Body of pancreas (tissue), 4 donors: ENCODE measurements at regions not wholly inside any gene's neighbourhood (a gene's known extent, or its start where the extent isn't known, plus 50 kb on each side); places are given as distances from the start of the nearest gene placed in this dataset.

Source experiments
- ATAC-seq: fragments of 150-250 bp; one replicate; pipeline ENCODE4 v1.9.1; 2016
- DNase-seq, 4 donors: peaks; one replicate each; pipeline ENCODE4 v3.0.0-alpha.2; 2019
- H3K27ac ChIP-seq, 4 donors: fragments of 200-600 bp; sonication (generic); 1 replicate in 3 of 4; 2 replicates in 1 of 4; pipeline versions ENCODE4 v1.5.1 to v1.6.1; 2016 to 2019; ENCODE audit warnings: mild to moderate bottlenecking in 1 of 4, mixed read lengths in 1 of 4, moderate library complexity in 1 of 4
- H3K27me3 ChIP-seq, 2 donors: fragments of 200-600 bp; sonication (generic); one replicate each; pipeline ENCODE4 v1.6.0; 2016; ENCODE audit warnings: mild to moderate bottlenecking in 1 of 2
- H3K36me3 ChIP-seq, 2 donors: fragments of 200-600 bp; sonication (generic); replicated peaks in 1 of 2; 2 replicates each; pipeline ENCODE4 v1.5.1; 2016; ENCODE audit warnings: low read depth in 2 of 2; ENCODE audit not compliant: insufficient read depth in 1 of 2
- H3K4me1 ChIP-seq: fragments of 200-600 bp; sonication (generic); one replicate; pipeline ENCODE4 v1.6.0; 2016
- H3K4me3 ChIP-seq, 2 donors: fragments of 200-600 bp; sonication (generic); 1 replicate in 1 of 2; 2 replicates in 1 of 2; pipeline ENCODE4 v1.5.1; 2016 to 2019
- H3K9me3 ChIP-seq, 3 donors: fragments of 200-600 bp; sonication (generic); 1 replicate in 2 of 3; 2 replicates in 1 of 3; pipeline ENCODE4 v1.5.1; 2016
- POLR2A ChIP-seq, 3 donors: fragments of 450-650 bp; IDR thresholded peaks; one replicate each; pipeline ENCODE4 v1.6.1; 2016; ENCODE audit warnings: antibody characterized with exemption in 3 of 3, mild to moderate bottlenecking in 2 of 3
- WGBS, 2 donors: methylation state at CpG; one replicate each; pipeline ENCODE4 v1.1.5; 2017; 5-methylcytosine and 5-hydroxymethylcytosine counted together
- intact Hi-C: fragments of 100-400 bp; cut with DNase I; formaldehyde crosslinking; loops from one replicate; pipeline ENCODE4 v1.15.1; 2023
- TF ChIP-seq, protein P1 (sequence below), 7 experiments: fragments of 450-650 bp in 4 of 7; fragments of 200-600 bp in 3 of 7; sonication (generic) in 3 of 7; IDR thresholded peaks; one replicate each; pipeline ENCODE4 v1.5.1; 2016 to 2019; ENCODE audit warnings: antibody characterized with exemption in 7 of 7

DNA sequence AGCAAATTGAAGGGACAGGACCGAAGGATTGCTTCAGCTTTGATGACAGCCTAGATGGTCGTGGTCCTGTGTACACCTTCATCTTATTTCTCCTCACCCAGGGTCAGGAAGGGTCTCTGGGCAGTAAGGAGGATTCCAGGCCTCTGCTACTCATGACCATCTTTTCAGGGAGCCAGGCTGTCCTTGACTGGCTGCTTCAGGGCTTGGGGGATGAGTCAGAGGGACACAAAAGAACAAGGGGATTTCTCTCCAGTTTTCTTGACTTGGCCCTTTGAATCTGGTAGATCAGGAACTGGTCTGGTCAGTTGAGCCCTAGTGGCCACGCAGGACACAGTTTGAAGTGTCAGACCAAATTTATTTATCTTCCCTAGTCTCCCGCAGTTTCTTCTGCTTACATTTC lies 402.1 kb upstream of the CHD6 start:
- Histone ChIP-seq H3K27ac (no peak overlapping the region), H3K4me1 (no peaks in the 10 kb centered on the region), H3K9me3 (no peaks in the 10 kb centered on the region), H3K4me3 (no peak overlapping the region), H3K27me3 (no peaks in the 10 kb centered on the region), H3K36me3 (no peaks in the 10 kb centered on the region)
- intact Hi-C loops = no loop called here
- 40 to 54% methylated on average over 4 of the region's 4 CpGs for WGBS, 2 donors
- ATAC-seq (no peak), DNase-seq (no peak)
- no peak for TF ChIP-seq POLR2A (IDR thresholded peaks at IDR 0.05)
- TF ChIP-seq, protein P1, sequence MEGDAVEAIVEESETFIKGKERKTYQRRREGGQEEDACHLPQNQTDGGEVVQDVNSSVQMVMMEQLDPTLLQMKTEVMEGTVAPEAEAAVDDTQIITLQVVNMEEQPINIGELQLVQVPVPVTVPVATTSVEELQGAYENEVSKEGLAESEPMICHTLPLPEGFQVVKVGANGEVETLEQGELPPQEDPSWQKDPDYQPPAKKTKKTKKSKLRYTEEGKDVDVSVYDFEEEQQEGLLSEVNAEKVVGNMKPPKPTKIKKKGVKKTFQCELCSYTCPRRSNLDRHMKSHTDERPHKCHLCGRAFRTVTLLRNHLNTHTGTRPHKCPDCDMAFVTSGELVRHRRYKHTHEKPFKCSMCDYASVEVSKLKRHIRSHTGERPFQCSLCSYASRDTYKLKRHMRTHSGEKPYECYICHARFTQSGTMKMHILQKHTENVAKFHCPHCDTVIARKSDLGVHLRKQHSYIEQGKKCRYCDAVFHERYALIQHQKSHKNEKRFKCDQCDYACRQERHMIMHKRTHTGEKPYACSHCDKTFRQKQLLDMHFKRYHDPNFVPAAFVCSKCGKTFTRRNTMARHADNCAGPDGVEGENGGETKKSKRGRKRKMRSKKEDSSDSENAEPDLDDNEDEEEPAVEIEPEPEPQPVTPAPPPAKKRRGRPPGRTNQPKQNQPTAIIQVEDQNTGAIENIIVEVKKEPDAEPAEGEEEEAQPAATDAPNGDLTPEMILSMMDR (IDR thresholded peaks at IDR 0.05) = no peak

DNA sequence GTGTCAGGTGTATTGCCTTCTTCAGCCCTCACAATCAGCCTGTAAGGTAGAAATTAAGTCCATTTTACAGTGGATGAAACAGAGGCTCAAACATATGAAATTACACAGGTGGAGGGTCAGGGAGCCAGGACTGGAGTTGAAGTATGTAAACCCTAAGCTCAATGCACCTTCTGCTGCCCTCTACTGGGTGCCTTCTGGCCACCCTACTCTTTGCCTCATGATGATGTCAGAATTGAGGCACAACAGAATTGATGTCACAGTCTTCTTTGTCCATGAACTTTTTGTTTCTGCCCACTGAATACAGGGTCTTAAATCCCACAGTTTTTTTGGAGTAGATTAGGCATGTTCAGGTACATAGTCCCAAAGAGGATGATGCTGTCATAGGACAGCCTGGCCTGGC lies 400.8 kb upstream of the CHD6 start:
- Histone ChIP-seq H3K27ac (no peak overlapping the region), H3K9me3 (no peaks in the 10 kb centered on the region), H3K4me3 (no peak overlapping the region), H3K4me1 (no peaks in the 10 kb centered on the region), H3K36me3 (no peaks in the 10 kb centered on the region), H3K27me3 (no peaks in the 10 kb centered on the region)
- ATAC-seq = no peak
- no peak for DNase-seq
- TF ChIP-seq, protein P1 (IDR thresholded peaks at IDR 0.05) = no peak
- intact Hi-C loops = no loop called here

DNA sequence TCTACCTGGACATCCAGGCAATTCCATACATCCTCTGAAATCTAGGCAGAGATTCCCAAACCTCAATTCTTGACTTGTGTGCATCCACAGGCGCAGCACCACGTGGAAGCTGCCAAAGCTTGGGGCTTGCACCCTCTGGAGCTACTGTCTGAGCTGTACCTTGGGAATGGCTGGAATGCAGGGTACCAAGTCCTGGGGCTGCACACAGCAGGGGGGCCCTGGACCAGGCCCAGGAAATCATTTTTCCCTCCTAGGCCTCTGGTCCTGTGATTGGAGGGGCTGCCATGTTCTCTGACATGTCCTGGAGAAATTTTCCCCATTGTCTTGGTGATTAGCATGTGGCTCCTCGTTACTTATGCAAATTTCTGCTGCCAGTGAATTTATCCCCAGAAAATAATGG lies 391.9 kb upstream of the CHD6 start:
- 48 to 60% methylated on average over 3 of the region's 3 CpGs for WGBS, 2 donors
- Histone ChIP-seq H3K27me3 (peaks cover 0 to 2% of the 10 kb centered on the region in 2 donors), H3K9me3 (peaks cover 0 to 13% (median 0%) of the 10 kb centered on the region in 3 donors), H3K27ac (no peak overlapping the region), H3K4me1 (no peaks in the 10 kb centered on the region), H3K36me3 (no peaks in the 10 kb centered on the region), H3K4me3 (no peak overlapping the region)
- TF ChIP-seq, protein P1 (IDR thresholded peaks at IDR 0.05) = no peak
- no peak for TF ChIP-seq POLR2A (IDR thresholded peaks at IDR 0.05)
- DNase-seq = no peak
- ATAC-seq = no peak
- intact Hi-C loops = no loop called here

DNA sequence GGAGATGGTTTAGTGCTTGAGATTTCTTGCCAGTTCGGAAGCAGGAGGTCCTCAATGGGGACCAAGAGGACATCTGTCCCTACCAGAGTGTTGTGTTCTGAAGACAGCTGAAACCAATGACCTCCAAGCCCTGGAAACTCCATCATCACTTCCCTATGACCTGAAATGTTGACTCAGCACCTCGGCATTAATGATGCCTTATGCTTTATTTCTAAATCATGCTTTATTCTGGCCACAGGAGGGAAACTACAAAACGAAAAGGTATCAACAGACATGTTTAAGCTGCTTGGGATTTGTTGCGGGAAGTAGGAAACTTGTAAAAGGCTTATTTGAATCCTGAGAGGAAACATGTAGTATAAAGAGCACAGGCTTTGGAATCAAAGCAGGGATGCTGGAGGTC lies 389.1 kb upstream of the CHD6 start:
- Histone ChIP-seq H3K27me3 (peaks cover 0 to 3% of the 10 kb centered on the region in 2 donors), H3K4me3 (no peak overlapping the region), H3K36me3 (no peaks in the 10 kb centered on the region), H3K9me3 (peaks cover 0 to 13% (median 0%) of the 10 kb centered on the region in 3 donors), H3K4me1 (no peaks in the 10 kb centered on the region), H3K27ac (no peak overlapping the region)
- WGBS, 2 donors = 48 to 55% methylated on average over 4 of the region's 4 CpGs
- intact Hi-C loops = no loop called here
- no peak for TF ChIP-seq POLR2A (IDR thresholded peaks at IDR 0.05)
- TF ChIP-seq, protein P1 (IDR thresholded peaks at IDR 0.05) = no peak
- ATAC-seq (no peak), DNase-seq (no peak)

DNA sequence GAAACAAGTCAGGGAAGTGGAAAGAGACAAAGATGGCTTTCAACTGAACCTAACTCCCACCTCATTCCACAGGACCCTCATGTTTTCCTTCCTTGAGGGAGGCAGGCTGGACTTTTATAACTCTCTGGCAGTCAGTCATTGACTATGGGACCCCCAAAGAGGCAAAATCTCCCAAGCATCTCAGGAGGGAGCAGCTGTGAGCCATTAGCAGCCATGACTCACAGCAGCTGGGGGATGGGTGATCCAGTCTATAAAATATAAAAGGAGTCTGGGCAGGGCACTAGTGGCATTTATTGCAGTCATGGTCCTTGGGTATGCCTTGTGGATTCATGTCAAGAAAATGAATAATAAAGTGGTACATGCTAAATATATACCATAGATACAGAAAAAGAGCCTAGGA lies 387.0 kb upstream of the CHD6 start:
- intact Hi-C loops = no loop called here
- ATAC-seq (no peak), DNase-seq (no peak)
- no peak overlapping the region for H3K27ac ChIP-seq
- no peaks in the 10 kb centered on the region for H3K4me1 ChIP-seq
- no peaks in the 10 kb centered on the region for H3K36me3 ChIP-seq
- H3K27me3 ChIP-seq = peaks cover 0 to 3% of the 10 kb centered on the region in 2 donors
- TF ChIP-seq, protein P1 (IDR thresholded peaks at IDR 0.05) = no peak
- TF ChIP-seq POLR2A (IDR thresholded peaks at IDR 0.05) = no peak
- peaks cover 0 to 11% (median 0%) of the 10 kb centered on the region in 3 donors for H3K9me3 ChIP-seq
- no peak overlapping the region for H3K4me3 ChIP-seq
